B cell (primary cell): ENCODE measurements at regions not wholly inside any gene's neighbourhood (a gene's known extent, or its start where the extent isn't known, plus 50 kb on each side); places are given as distances from the start of the nearest gene placed in this dataset.

Experiments used
- CTCF ChIP-seq: fragments of 200-600 bp; IDR thresholded peaks from one replicate; pipeline ENCODE4 v1.8.0; 2022; ENCODE audit warnings: antibody characterized with exemption, mild to moderate bottlenecking
- EZH2 ChIP-seq: IDR thresholded peaks from 2 replicates; pipeline ENCODE4 v1.6.1; 2012; ENCODE audit warnings: borderline replicate concordance, low read depth, mild to moderate bottlenecking, moderate library complexity, low read length; ENCODE audit not compliant: insufficient read depth, poor library complexity, severe bottlenecking

- TF ChIP-seq CTCF (no peak), EZH2 (no peak)
Observed at GRCh38 chr2:100195942-100196341, 53.6 kb upstream of the AFF3 start.
